Mononuclear cell (primary cell): ENCODE measurements at regions not wholly inside any gene's neighbourhood (a gene's known extent, or its start where the extent isn't known, plus 50 kb on each side); places are given as distances from the start of the nearest gene placed in this dataset.
"Not testable (repeated sequence)": the region's sequence is repeated elsewhere in the genome, so short reads cannot be mapped to it uniquely, and the experiment has no call there.

Experiments used
- H3K27me3 ChIP-seq: 2 replicates; pipeline ENCODE4 v1.6.0; 2011; ENCODE audit warnings: low read length, control low read depth; ENCODE audit not compliant: insufficient read depth
- H3K4me1 ChIP-seq: 2 replicates; pipeline ENCODE4 v1.5.1; 2011; ENCODE audit warnings: mild to moderate bottlenecking, low read length, control low read depth; ENCODE audit not compliant: insufficient read depth
- H3K4me3 ChIP-seq: 2 replicates; pipeline ENCODE4 v1.5.1; 2011; ENCODE audit warnings: mild to moderate bottlenecking, low read length, moderate library complexity
- H3K9me3 ChIP-seq: 2 replicates; pipeline ENCODE4 v1.5.1; 2011; ENCODE audit warnings: low read depth, mild to moderate bottlenecking, control low read depth, low read length

DNA sequence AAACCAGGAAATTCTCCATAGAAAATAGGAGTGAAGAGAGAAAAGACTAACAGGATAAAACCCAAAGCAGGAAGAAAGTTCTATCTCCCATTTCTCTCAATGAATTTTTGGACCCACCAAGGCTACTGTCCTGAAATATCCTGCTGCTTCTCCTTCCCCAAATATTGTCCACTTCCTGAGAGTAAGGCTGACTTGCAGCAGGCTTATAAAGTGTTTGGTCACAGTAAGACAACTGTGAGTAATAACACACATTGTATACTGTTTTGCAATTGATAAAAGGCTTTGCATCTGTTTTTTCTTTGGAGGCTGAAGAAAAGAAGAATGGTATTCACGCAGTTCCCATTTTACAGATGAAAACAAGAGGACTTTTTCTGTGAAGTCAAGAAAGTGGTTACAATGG, 52.8 kb downstream of the FOXD4L6 start:
- not testable (repeated sequence) for H3K4me1 ChIP-seq, H3K4me3 ChIP-seq, H3K9me3 ChIP-seq
- peaks cover 27% of the 10 kb centered on the region for H3K27me3 ChIP-seq

DNA sequence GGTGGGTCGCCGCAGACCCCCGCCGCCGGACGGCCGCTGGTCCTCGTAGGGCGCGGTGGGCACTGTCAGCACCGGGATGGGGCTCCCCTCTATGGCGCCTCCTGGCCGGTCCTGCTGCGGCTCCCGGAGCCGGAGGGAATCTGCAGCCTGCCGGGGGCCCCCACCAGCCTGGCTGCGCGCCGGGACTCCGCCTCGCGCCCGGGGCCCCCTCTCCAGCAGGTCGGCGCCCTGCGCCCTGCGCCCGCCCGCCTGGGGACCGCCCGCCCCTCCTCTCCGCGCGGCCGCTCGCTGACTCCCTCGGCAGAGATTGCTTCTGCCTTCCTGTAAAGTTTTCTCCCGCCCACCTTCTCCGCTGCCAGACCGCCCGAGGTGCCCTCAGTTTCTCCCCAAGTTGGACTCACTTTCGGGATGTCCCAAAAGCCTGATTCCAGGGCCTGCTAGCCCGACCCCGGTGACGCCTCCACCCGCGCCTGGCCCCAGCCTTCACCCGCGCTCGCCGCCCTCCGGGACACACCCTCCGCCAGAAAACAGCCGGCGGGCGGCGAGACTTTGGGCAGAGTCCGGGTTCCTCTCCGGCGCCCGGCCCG, 54.0 kb downstream of the FOXD4L6 start:
- not testable (repeated sequence) for H3K9me3 ChIP-seq, H3K4me1 ChIP-seq
- Histone ChIP-seq H3K27me3 (peaks cover 23% of the 10 kb centered on the region), H3K4me3 (peak overlapping the region; percentile 5)

DNA sequence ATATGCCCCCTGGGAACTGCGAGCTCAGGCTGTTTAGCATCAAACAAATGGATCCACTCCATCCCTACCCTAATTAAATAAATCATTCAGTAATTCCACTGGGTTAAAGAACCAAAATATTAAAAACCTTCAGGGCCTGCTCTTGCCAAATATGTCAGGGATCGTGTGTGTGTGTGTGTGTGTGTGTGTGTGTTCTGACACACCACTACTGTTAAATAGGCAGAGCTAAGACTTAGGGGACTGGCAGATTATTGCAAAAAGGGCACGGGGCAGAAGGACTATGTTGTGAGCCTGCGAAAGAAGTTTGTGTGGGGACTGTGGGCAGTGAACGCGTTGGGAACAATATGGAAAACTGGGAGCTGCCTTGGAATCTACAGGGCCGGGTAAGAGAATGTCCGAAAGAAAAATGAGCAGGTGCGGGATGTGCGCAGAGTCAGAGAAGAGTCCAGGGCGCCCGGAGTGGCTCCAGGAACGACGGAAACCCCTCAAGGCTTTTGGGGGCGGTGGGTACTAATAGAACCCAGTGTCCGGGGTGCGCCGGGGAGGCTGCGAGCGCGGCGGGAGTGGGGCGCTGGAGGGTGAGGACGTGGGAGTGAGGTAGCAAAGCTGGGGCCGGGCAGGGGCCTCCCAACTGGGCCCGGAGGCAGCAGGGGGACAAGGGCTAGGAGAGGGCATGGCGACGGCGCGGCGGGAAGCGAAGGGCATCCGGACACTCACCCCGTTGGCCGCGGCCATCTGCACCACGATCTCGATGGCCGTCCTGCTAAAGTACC, 54.8 kb downstream of the FOXD4L6 start:
- H3K27me3 ChIP-seq, result peaks cover 23% of the 10 kb centered on the region
- H3K4me1 ChIP-seq, H3K9me3 ChIP-seq, H3K4me3 ChIP-seq: not testable (repeated sequence)

DNA sequence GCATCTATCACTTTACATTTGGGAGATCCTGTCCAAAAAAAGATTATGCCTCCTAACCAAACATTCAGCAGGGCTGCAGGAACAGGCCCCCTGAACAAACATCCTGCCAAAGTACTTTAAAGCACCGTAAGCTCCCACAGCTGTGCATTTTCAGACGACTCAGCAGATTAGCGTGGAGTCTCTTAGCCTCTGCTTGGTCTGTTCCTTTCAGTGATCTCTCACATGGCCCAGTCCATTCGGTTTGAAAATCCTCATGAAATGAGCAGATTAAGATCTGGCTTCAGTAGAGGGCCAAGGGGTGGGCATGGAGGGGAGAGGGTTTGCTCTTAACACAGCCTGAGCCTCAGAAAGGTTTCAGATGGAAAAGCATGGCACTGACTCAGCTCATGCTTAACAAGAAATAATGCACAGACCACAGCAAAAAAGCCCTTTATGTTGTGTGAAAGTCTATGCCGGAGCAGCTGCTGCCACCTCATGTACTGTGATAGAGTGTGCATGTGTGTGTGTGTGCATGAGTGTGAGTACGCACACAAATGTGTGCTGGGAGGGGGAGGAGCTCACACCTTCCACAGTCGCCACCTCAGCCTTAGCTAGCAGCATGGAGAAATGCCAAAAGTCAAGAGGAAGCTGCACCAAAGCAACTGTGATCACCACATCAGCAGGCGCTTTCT, 64.2 kb downstream of the FOXD4L6 start:
- H3K4me3 ChIP-seq, H3K9me3 ChIP-seq, H3K4me1 ChIP-seq, H3K27me3 ChIP-seq: not testable (repeated sequence)

DNA sequence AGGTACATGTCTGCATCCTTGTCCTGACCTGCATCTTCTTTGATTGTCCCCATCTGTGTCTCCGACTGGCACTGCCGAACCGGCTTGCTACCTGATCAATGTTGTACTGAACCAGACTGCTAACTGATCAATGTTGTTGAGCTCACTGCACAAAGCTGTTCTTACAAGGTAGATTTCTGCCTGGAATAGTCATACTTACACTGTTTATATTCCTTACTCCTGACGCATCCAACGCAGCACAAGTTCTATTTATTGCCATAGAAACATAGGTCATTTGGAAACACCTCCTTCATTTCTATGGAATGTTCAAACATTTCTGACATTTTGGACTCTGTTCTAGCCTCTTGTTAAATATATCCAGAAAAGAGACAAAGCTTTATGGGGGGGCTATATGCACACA, 65.2 kb downstream of the FOXD4L6 start:
- H3K27me3 ChIP-seq, H3K9me3 ChIP-seq, H3K4me1 ChIP-seq, H3K4me3 ChIP-seq: not testable (repeated sequence)

DNA sequence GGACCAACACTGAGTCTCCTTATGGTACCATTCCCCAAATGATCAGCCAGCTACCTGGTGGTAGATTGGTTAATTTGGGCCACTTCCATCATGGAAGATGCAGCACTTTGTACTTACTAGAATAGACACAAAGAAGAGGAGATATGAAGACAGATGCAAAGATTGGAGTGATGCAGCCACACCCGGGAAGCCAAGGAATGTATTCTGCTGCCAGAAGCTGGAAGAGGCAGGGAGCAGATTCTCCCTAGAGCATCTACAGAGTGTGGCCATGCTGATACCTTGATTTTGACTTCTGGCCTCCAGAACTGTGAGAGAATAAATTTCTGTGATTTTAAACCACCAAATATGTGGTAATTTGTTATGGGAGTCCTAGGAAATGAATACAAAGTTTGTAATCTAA, 68.9 kb downstream of the FOXD4L6 start:
- not testable (repeated sequence) for H3K4me1 ChIP-seq, H3K4me3 ChIP-seq, H3K9me3 ChIP-seq, H3K27me3 ChIP-seq

DNA sequence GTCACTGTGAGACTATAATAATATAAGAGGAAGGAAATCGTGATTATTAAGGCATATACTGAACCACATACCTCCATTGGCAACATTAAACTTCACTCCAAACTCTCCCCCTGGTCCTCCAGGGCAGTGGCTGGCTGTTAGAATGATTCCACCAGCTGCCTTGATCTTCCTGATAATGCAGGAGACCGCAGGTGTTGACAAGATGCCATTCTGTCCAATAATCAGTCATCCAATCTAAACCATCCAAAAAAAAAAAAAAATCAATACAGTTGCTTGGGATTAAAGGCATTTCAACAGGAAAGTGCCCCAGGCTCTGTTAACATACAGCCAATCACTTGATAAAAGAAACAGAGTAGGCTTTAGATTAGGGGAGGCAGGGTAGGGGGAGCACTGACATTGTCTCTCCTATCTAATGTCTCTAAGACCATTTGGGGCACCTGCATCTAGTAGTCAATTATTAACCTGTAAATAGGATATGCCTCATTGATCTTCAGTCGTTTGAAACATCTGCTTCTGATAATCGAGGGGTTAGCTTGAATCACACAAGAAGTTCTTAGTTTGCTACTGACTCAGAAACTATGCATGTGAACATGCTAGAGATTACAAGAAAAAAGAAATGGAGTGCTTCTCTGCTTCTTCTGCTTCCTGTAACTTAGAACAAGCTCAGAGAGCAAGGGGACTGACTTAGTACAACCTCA, 74.7 kb downstream of the FOXD4L6 start:
- H3K4me3 ChIP-seq, H3K4me1 ChIP-seq, H3K27me3 ChIP-seq, H3K9me3 ChIP-seq: not testable (repeated sequence)

DNA sequence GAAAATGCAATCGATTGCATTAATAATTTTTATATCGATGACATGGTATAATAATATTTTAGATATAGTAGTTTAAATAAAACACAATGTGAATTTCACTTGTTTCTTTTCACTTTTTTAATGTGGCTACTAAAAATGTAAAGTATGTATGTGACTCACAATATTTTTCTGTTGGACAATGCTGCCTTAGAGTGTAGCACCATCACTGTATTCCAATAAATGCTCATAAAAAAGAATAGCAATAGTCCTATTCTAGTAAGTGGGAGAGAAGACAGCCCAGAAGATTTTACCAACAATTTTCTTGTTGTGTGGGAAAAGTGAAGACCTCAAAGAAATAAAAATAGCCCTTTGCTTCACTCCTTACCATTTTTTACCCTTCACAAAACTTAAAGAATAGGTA, 79.8 kb downstream of the FOXD4L6 start:
- H3K9me3 ChIP-seq, H3K4me1 ChIP-seq, H3K27me3 ChIP-seq, H3K4me3 ChIP-seq: not testable (repeated sequence)

DNA sequence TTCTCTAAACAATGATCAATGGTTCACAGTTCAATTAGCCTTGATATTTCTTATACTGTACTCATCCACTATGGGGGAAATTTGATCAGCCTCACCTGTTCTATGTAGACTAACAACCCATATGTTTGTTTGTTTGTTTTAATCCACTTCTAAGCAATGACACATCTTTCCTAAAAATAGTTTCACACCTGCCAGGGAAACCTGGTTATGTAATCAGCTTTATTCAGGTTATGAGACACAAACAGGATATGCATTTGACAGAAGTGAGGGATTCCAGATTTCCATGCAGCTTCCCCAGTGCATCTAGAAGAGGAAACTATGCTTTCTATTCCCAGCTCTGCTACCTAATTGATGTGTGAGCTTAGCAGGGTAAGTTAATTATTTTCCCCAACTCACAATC, 80.7 kb downstream of the FOXD4L6 start:
- not testable (repeated sequence) for H3K9me3 ChIP-seq, H3K4me1 ChIP-seq, H3K27me3 ChIP-seq, H3K4me3 ChIP-seq

DNA sequence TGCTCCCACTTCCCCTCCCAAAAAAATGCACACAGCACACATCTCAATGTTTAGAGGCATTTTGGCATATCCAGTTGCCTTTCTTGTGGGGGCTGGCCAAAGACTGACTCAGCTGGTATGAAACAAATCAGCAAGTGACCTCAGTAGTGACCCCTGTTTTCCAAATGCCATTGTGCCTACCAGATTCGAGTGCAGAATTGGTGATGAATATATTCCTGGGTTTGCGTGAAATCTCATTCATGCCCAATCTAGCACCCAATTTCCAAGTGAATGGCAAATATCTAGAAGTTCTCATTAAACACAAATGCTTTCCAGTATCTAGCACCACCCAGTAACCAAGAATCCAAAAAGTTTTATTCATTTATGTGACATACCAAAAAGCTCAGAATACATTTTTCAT, 83.6 kb downstream of the FOXD4L6 start:
- not testable (repeated sequence) for H3K27me3 ChIP-seq, H3K4me1 ChIP-seq, H3K9me3 ChIP-seq, H3K4me3 ChIP-seq

DNA sequence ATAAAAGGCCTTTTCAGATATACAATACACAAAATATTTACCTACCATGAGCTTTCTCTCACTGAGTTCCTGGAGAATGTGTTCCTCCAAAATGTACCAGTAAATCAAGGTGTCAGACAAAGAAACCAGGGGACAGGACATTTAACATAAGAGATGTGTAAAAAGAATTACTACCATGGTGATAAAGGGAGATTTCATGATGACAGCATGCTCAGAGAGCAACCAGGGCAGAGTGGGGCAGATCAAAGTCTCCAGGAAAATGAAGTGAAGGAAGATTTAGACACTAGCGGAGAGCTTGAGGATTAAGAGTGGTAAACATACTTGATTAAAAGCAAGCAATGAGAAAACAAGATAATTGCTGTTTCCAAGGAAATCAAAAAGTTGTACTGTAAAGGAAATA, 85.0 kb downstream of the FOXD4L6 start:
- not testable (repeated sequence) for H3K4me3 ChIP-seq, H3K9me3 ChIP-seq, H3K4me1 ChIP-seq, H3K27me3 ChIP-seq

DNA sequence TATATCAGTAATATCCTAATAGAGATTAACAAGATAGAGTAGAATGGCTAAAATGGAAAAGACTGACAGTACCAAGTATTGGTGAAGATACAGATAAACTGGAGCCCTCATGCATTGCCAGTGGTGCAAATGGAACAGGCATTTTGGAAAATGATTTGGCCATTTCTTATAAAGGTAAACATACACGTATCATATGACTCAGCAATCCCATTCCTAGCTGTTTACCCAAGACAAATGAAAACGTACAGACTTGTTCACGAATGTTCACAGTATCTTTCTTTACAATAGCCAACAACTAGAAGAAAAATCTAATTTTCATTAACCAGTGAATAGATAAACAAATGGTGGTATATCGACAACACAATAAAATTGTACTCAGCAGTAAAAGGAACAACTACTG, 86.4 kb downstream of the FOXD4L6 start:
- H3K4me1 ChIP-seq, H3K4me3 ChIP-seq, H3K27me3 ChIP-seq, H3K9me3 ChIP-seq: not testable (repeated sequence)

DNA sequence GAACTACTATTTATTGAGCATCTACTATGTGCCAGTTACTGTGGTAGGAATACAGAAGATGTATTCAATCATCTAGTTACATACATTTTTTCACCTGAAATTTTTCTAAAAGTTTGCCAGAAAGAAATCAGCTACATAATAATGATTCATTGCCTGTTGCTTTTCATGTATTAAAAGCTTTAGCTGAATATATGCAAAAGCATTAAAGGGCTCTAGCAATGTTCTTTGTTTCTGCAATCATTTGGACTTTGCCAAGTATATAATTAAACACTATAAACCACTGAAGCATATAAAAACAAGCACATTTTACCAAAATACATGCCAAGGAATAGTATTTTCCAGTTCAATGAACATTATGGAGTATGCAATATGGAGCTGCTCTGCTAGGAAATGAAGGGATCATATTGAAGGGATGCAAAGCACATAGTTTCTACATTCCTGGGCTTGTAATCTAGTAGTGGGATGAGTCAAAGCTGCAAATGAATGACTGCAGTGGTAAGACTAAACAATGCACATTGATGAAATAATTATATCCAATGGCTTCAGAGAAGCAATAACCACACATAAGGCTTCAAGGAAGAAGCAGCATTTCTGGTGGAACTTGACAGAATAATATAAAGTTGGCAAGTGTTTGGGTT, 87.7 kb downstream of the FOXD4L6 start:
- H3K4me3 ChIP-seq, H3K9me3 ChIP-seq, H3K4me1 ChIP-seq, H3K27me3 ChIP-seq: not testable (repeated sequence)

DNA sequence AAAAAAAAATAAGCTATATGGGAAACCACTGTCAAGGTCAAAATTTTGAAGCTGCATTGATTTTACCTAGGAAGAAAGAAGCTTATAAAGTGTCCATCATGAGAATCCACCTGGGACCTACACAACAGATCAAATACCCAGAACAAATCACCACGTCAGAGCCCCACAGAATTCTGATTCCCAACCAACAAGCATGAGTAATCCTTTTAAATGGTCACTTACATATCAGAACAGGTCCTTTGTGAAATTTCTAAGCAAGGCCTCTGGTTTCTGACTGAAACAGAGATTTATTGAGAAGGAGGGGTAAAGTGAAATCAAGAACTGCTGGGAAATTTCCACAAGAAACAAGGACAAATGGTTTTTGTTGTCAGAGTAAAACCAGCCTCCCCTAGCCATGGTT, 93.2 kb downstream of the FOXD4L6 start:
- H3K9me3 ChIP-seq, H3K4me3 ChIP-seq, H3K4me1 ChIP-seq, H3K27me3 ChIP-seq: not testable (repeated sequence)

DNA sequence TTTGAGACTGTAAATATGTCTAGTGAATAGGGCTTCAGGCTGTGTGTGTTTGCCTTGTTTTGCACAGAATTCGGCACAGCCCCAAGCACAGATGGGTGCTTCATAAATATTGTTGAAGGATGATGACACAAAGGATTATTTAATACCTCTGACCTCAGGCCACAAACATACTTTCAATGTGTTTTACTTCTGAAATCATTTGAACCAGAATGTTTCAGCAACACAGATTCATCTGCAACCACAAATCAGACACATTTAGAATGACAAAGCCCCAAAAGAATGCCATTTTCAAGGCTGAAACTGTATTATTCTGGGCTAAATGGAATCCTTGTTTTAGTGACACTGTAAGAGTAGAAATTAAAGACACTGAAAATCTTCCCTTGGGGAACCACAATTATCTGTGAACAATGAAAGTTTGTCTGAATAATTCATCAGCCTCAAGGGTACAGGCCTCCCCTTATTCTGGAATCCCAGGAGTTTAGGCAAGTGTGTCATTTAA, 93.7 kb downstream of the FOXD4L6 start:
- H3K9me3 ChIP-seq, H3K4me1 ChIP-seq, H3K27me3 ChIP-seq, H3K4me3 ChIP-seq: not testable (repeated sequence)
